Epithelial cell of prostate (primary cell): ENCODE measurements at regions not wholly inside any gene's neighbourhood (a gene's known extent, or its start where the extent isn't known, plus 50 kb on each side); places are given as distances from the start of the nearest gene placed in this dataset.
A peak's percentile ranks its signal among the peaks of the same experiment; 100 is the strongest.
"Not testable (repeated sequence)": the region's sequence is repeated elsewhere in the genome, so short reads cannot be mapped to it uniquely, and the experiment has no call there.

ENCODE experiments used
- DNase-seq: peaks from one replicate; pipeline ENCODE4 v3.0.0-alpha.2; 2011; ENCODE audit warnings: low read depth, low spot score
- H3K27ac ChIP-seq: fragments of 450-650 bp; 2 replicates; pipeline ENCODE4 v1.5.1; 2017; ENCODE audit warnings: mild to moderate bottlenecking

DNA sequence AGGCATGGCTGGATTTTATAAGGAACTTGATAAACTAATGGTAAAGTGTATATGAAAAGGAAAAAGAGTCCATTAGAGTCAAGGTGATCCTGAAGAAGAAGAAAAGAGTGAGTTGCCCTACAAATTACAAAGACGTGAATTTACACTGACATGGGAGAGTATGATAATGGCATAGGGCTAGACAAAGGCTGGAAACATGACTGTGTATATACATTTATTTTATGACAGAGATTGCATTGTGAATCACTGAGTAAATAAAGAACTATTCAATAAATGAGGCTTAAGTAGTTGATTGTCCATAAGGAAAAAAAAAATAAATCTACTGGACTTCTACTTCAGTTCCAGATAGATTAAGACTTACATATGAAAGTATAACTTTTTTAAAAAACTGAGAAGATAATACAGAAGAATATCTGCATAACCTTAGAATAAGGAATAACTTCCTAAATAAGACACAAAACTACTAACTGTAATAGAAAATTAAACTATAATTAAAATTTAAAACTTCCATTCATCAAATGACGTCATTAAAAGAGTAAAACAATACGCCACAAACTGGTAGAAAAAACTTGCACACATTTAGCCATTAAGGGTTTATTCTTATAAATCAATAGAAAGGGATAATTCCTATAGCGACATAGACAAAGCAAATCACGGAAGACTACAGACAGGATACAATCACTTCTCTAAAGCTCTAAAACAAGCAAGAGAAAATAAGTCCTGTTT is 278.5 kb downstream of the NOVA1 start:
- DNase-seq = no peak

DNA sequence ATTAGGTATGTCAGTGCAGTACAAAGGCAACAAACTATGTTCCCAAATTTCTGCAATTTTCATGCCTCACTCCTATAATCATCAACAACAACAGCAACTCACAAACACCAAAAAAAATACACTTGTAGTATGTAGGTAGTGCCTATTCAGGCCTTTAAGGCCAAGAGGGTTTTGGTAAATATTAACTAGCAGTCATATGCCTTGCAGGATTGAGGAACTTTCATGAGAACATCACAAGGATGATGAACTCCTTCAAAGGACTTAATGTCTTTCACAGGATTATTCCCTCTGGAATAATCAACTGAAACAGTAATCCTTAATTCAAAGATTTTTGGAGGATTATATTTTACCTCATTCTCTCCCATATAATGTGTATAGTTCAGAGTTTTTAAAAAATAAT is 293.8 kb downstream of the NOVA1 start:
- no peak for DNase-seq
- H3K27ac ChIP-seq = no peak overlapping the region

More for the DNA sequence above, 278.5 kb downstream of the NOVA1 start:
- H3K27ac ChIP-seq = no peak overlapping the region

DNA sequence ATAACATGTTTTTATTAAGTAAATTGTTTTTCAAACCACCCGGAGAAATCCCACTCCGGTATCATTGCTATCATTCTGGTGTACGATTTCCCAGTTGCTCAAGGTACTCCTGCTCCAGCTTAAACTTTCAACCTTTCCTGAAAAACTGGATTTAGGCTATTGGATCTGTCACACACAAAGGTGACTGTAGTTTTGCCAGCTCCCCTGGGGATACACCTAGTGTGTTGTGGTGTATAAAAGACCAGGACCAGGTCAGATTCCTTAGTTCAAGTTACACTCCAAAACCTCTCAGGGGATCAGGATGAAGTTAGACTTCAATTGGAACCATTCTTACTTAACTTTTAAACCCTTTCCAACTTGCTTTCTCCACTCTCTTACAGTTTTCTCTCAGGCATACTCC is 303.9 kb downstream of the NOVA1 start:
- H3K27ac ChIP-seq = no peak overlapping the region
- no peak for DNase-seq

DNA sequence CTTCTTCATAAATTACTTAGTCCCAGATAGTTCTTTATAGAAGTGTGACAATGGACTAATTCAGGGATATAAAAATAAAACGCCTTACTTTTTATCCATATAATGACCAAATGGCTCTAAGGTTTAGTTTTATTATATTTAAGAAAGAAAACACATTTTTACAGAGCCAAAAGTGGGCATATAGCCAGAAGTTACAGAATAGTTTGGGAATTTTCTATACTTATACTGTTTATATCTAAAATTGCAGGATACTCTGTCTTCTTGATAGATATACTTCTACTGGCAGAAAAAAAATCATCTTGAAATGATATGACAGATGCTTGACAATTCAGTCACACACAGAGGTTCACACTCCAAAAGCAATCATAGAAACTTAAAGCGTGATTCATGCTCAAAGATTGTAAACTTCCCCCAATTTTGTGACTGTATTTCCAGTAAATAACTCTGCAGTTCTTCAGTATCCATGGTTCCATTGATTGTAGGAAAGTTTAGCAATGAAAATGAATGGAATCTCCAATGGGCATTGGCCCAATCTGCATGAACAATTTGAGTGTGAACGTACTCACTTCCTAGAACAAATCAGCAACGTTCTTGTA is 307.8 kb downstream of the NOVA1 start:
- H3K27ac ChIP-seq = no peak overlapping the region
- no peak for DNase-seq

DNA sequence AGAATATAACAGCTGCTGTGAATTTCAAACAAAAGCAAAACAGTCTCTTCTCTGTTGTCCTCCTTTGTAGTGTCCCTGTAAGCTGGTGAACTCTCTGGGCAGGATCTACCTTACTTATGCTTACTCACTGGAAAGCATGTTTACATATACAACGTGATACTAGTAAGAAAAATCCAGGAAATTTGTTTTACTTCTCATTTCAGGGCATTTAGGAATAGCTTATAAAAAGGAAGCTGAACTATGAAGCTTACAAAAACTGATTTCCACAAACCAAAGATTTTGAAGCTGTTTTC is 311.0 kb downstream of the NOVA1 start:
- H3K27ac ChIP-seq = no peak overlapping the region
- no peak for DNase-seq

DNA sequence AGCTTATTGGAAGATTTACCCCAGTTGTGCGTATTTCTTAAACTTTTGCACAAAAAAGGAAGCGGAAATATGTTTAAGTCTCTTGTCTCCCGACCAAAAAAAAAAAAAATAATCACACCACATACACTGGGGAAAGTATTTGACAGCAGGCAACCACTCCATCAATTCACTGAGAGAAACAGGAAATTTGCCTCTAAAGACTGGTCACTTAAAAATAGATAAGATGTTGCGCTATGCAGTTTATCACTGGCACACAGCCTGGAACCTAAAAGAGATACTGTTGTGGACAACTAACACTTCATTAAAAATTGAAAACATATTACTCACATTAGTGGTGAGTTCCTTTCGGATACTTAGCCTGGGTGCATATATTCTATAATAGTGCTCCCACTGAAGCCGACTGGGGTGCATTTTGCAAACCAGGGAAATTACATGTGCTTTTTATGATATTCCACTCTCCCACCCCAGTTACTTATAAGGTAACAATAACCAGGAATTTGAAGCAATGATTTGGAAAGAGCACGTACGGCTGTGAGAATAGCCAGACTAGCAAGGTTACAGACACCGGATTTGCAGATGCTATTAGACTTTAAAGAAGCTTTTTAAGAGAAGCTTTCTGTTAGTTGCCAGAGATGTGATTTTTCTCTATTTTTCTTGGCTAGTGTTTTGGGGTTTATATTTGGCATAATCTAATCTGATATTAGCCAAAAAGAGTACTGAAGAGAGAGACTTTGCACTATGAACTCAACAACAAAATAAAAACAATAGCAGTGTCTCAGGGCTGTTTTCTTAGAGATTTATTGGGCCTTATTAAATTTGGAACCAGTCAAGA is 311.5 kb downstream of the NOVA1 start:
- no peak overlapping the region for H3K27ac ChIP-seq
- DNase-seq = no peak

DNA sequence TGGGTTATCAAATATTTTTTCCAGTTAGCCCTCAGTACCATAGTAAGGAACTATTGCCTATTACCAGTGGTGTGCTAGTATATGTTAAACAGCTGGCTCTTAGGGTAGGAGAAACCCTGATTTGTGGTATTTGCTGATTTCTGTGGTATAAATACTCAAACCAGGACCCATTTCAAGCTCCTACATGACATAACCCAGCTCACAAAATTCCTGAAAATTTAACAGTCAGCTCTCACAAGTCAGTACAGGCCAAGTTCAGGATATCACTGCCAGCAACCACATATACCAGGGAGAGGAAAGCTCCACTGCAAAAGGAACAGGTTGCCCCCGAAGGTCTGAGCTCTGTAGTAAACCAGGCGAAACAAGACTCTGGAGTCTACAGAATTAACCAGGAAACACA is 315.3 kb downstream of the NOVA1 start:
- peak overlapping the region; percentile 80 for H3K27ac ChIP-seq
- DNase-seq = peak; percentile 16

DNA sequence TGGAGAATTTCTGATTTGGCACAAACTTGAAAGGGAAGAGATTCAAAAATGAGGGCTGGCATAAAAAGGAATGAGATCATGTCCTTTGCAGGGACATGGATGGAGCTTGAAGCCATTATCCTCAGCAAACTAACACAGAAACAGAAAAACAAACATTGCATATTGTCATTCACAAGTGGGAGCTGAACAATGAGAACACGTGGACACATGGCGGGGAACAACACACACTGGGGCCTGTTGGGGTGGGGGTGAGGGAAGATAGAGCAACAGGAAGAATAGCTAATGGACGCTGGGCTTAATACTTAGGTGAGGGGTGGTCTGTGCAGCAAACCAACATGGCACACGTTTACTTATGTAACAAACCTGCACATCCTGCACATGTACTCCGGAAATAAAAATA is 315.8 kb downstream of the NOVA1 start:
- H3K27ac ChIP-seq = peak overlapping the region; percentile 80
- DNase-seq = not testable (repeated sequence)

DNA sequence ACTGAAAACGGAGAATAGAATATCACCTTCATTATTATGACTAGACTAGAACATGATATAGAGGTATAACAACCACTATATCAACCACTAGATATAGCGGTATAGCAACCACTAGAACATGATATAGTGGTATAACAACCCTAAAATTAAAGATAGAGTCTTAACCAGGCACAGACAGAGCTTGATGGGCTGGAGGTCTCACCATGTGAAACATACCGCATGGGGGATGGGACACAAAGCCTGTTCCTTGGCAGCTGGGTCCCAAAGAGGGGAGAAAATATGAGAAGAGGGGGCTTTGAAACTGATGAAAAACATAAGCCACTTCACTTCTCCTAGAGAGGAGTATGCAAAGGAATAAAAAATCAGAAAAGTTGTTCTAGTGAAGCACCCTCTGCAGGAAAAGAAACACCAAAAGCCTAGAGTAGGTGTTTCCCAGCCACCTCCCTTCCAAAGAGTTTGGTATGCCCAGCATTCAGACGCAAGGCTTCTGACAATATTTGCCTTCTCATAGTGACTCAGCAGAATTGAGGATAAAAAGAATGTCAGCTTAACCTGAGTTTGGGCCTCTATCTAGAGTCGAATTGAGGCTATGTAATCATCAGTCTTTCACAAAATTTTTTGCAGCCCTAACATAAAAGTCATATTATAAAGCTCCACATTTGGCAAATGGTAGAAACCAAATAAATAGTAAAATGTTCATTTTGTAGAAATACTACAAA is 316.4 kb downstream of the NOVA1 start:
- DNase-seq = peak; percentile 50
- H3K27ac ChIP-seq = peak overlapping the region; percentile 80

DNA sequence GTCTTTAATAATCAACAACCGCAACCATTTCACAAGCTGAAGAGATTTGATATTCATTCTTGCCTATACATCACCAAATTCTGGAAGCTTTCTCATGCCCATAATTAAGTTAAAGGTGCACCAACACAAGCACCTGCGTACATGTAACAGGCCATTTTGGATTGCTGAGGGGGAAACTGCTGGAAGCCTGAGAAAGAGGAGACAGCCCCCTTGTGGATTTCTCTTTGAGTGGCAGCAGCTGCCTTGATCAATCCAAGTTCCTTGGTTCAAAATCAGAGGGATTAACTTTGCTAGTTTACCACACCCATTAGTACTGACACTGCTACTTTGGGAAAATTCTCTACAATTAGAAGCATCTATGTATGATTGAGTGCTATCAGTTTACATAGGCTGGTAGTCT is 321.1 kb downstream of the NOVA1 start:
- H3K27ac ChIP-seq = no peak overlapping the region
- no peak for DNase-seq

DNA sequence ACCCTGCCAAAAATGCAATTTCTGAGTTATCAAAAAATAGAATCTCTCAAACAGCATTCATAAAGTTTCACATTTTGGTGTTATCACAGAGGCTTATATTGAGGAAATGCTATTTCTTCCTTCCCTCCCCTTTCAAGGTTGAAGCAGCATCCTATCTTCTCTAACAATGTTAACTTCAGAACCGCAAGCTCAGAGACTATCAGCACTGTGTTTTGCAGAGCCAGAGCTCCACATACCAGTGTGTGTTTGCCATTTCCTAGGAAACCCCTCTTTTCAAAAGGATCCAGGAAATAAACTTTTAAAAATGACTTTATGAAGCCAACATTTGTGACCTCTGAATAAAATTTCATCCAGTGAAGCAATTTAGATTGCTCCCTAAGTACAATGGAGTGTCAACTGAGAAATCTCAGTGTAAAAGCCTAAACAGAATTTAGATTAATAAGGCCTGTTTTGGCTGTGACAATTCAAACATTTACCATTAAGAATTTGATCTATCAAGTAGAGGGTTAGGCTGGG is 332.6 kb downstream of the NOVA1 start:
- DNase-seq = no peak
- H3K27ac ChIP-seq = no peak overlapping the region

DNA sequence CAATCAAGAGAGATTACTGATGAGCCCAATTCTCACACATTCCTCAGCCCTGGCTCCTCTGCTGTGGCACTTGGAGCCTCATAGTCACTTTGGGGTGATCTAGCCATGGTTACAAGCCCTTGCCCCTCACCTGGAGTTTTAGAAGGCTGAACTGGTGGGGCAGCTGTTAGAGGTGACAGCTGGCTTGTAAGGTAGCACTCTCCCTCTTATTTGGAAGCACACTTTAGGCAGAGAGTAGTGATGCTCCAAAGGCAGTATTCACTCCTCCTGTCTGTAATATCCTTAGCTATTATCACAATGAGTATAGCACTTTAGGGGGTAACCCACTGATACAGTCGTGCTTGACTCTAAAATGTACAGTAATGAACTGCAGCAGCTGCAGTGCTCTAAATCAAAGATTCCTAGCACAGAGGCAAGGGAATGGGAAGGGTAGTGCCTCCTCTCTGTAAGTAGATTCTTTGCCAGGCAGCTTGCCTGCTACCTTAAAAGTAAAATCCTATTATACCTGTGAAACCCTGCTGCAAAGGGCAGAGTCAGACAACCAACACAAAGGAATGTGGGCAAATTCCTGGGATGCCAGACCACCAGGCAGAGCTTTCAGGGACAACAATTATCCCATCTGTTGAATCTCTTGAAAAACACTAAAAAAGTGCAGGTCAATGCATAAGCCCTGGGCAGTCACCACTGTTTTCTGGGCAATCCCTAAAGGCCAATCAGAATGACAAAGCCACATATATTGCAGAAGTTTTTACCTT is 336.3 kb downstream of the NOVA1 start:
- H3K27ac ChIP-seq = no peak overlapping the region
- no peak for DNase-seq

DNA sequence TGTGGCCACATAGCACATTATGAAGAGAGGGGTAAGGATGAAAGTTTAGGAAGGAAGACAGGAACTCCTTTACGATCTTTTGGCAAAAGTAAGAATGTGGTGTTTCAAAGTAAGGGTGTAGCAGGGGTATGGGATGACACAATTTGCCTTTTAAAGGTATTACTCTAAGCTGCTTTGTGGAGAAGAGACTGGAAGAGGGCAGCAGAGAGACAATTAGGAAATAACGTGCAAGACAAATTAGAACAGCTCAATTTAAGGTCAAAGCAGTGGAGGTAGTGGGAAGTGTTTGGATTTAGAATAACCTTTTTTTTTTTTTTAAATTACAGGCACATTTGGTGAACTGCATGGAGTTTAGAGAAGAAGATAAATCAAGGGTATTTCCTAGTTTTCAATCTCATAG is 342.6 kb downstream of the NOVA1 start:
- peak; percentile 3 for DNase-seq
- no peak overlapping the region for H3K27ac ChIP-seq

DNA sequence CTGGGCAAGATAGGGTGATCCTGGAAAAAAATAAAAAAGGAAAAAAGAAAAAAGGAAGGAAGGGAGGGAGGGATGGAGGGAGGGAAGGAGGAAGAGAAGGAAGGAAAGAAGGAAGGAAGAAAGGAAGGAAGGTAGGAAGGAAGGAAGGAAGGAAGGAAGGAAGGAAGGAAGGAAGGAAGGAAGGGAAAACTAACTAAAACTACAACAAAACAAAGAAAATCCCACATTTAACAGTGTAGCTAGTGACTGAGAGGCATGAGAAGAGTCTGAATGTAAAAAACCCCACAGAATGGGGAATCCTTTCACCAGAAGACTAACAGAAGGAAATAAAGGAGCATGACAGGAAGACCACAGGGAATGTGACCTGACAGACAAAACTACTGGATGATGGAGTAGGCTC is 345.7 kb downstream of the NOVA1 start:
- DNase-seq = no peak
- H3K27ac ChIP-seq = no peak overlapping the region

DNA sequence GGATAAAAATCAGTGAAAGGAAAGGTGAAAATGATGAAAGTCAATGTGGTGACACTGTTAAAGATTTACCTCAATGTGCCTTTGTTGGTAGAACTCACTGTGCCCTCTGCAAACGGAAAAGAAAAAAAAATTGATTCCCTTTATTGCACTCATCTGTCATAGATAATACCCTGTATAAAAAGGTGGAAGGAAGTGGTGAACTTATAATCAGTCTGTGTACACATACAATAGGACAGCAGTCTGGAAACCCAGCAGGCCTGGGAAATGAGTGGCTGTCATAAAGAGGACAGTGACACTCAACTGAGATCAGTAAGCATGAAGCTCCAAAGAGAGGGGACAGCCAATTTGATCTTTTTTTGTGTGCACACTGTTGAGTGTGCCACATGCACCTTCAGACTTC is 364.7 kb downstream of the NOVA1 start:
- H3K27ac ChIP-seq = no peak overlapping the region
- no peak for DNase-seq

DNA sequence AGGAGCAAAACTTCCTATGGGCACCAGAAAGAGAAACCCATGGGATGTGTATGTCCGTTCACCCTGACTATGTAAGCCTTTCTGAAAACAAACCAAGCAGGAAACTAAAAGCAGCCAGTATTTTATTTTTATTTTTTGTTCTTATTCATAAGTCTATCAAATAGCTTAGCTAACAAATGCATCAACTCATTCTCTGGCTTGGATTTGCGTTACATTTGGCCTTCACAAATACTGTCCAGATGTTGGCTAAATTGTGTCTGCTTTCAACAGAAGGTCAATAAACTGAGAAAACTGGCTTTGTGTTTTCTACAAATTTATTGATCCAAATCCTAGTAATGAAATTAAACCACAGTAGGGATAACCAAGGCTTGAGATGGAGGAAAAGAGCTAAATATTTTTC is 379.0 kb downstream of the NOVA1 start:
- no peak for DNase-seq

DNA sequence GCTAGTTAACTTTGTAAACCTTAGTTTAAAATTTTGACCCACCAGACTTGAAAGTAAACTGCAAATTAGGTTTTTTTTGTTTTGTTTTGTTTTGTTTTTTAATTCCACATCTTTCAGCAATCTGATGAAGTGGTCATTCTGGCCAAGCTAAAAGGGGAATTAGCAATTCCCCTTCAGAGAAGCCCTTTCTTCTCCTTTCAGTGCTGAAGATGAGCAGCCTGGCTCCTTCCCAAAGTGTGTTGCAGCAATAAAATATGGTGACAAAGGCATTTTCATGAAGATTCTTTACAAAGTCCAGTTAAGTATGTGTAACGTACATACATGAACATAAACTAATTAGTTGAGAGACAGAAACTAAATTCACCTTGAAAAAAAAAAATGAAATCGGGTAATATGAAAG is 380.1 kb downstream of the NOVA1 start:
- DNase-seq = no peak
- no peak overlapping the region for H3K27ac ChIP-seq

More for the DNA sequence above, 379.0 kb downstream of the NOVA1 start:
- H3K27ac ChIP-seq = no peak overlapping the region

DNA sequence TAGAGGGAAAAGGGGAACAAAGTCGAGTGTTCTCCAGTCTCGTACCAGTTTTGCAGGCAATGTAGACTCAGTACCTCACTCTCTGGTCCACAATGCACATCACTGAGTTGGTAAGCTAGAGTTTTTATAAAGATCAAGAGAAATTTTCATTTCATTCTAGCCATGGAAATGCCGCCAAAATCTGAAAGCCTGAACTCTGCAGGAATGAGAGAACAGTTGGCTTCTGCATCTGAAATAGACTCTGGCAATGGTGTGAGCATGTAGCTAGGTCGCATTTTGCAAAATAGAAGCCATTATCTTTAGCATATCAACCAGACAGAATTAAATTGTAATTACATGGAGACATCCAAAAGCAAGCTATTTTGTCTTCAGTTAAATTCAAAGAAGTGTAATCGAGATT is 381.0 kb downstream of the NOVA1 start:
- H3K27ac ChIP-seq = no peak overlapping the region
- no peak for DNase-seq

DNA sequence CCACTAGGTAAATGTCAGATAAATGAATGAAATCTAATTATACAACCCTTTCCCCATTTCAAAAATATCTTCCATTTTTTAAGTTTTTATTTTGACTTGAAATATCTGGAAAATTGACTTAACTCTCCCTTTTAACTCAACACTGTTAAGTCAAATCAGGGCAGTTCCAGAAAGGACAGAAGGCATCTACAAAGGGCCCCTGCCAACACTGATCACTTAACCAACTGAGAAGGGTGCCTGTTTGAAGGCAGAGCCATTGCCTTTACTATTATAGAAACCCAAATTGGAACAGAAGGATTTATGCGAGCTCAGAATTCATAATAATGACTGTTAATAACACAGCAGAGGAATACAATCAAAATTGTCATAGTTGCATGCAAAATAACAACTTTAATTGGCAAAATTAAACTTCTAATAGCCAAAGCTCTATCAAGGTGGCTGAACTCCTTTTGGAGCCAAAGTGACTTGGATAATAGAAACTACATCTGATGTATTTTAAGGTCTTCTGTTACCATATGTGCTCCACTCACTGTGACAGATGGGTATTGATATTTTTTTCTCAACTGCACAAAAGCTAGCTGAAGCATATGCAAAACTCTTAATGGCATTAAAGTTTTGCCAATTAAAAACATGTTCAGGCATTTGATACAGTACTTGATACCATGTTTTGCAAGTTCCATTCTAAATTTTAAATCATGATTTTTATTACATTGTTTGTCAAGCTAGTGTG is 383.8 kb downstream of the NOVA1 start:
- H3K27ac ChIP-seq = no peak overlapping the region
- no peak for DNase-seq
